Liver (tissue), 8 donors: ENCODE measurements at regions not wholly inside any gene's neighbourhood (a gene's known extent, or its start where the extent isn't known, plus 50 kb on each side); places are given as distances from the start of the nearest gene placed in this dataset.

Experiments used
- DNase-seq: peaks from one replicate; pipeline ENCODE4 v3.0.0-alpha.2; 2017; ENCODE audit warnings: low spot score
- H3K27ac ChIP-seq, 2 donors: one replicate each; pipeline ENCODE4 v1.7.0; 2013; ENCODE audit warnings: inconsistent platforms in 2 of 2, low read length in 2 of 2, control low read depth in 1 of 2, low read depth in 1 of 2, mild to moderate bottlenecking in 1 of 2
- H3K27me3 ChIP-seq, 4 donors: one replicate each; pipeline versions ENCODE4 v1.6.1 to v1.7.0; 2013; ENCODE audit warnings: low read length in 3 of 4, inconsistent platforms in 1 of 4, mild to moderate bottlenecking in 1 of 4, moderate library complexity in 1 of 4; ENCODE audit not compliant: control insufficient read depth in 4 of 4, insufficient read depth in 4 of 4
- H3K36me3 ChIP-seq, 4 donors: one replicate each; pipeline versions ENCODE4 v1.6.1 to v1.7.0; 2013; ENCODE audit warnings: low read length in 3 of 4, mild to moderate bottlenecking in 3 of 4, low read depth in 1 of 4, moderate library complexity in 1 of 4; ENCODE audit not compliant: control insufficient read depth in 4 of 4, insufficient read depth in 3 of 4
- H3K4me1 ChIP-seq, 4 donors: one replicate each; pipeline versions ENCODE4 v1.6.1 to v1.7.0; 2013; ENCODE audit warnings: low read length in 3 of 4, mild to moderate bottlenecking in 3 of 4, moderate library complexity in 1 of 4; ENCODE audit not compliant: control insufficient read depth in 4 of 4, insufficient read depth in 4 of 4
- H3K4me3 ChIP-seq, 3 donors: one replicate each; pipeline versions ENCODE4 v1.6.1 to v1.7.0; 2013; ENCODE audit warnings: low read length in 3 of 3, control low read depth in 1 of 3, low read depth in 1 of 3, mild to moderate bottlenecking in 1 of 3
- H3K9ac ChIP-seq, 2 donors: one replicate each; pipeline ENCODE4 v1.7.0; 2013; ENCODE audit warnings: low read length in 2 of 2, mild to moderate bottlenecking in 2 of 2, moderate library complexity in 2 of 2, control low read depth in 1 of 2, low read depth in 1 of 2
- H3K9me3 ChIP-seq, 4 donors: one replicate each; pipeline versions ENCODE4 v1.6.1 to v1.7.0; 2013; ENCODE audit warnings: low read length in 3 of 4; ENCODE audit not compliant: control insufficient read depth in 4 of 4
- ATF3 ChIP-seq: IDR thresholded peaks from 2 replicates; pipeline ENCODE4 v1.6.1; 2016; ENCODE audit warnings: antibody characterized with exemption
- CTCF ChIP-seq: fragments of 150-350 bp; IDR thresholded peaks from 2 replicates; pipeline ENCODE4 v1.5.1; 2017; ENCODE audit warnings: improper control_type of control experiment, low read depth, low read length; ENCODE audit not compliant: missing input control
- EGR1 ChIP-seq, 2 donors: IDR thresholded peaks; 2 replicates each; pipeline ENCODE4 v1.6.1; 2016 to 2018; ENCODE audit warnings: antibody characterized with exemption in 2 of 2, low read depth in 2 of 2
- FOXA1 ChIP-seq: IDR thresholded peaks from 2 replicates; pipeline ENCODE4 v1.6.1; 2016; ENCODE audit warnings: antibody characterized with exemption
- FOXA2 ChIP-seq: IDR thresholded peaks from 2 replicates; pipeline ENCODE4 v1.6.1; 2016; ENCODE audit warnings: antibody characterized with exemption
- GABPA ChIP-seq, 2 donors: IDR thresholded peaks in 1 of 2; conservative IDR thresholded peaks in 1 of 2; 2 replicates each; pipeline ENCODE4 v1.6.1; 2016; ENCODE audit warnings: antibody characterized with exemption in 2 of 2, mild to moderate bottlenecking in 1 of 2, moderate library complexity in 1 of 2
- HNF4G ChIP-seq: IDR thresholded peaks from 2 replicates; pipeline ENCODE4 v1.6.1; 2016; ENCODE audit warnings: antibody characterized with exemption
- JUND ChIP-seq, 2 donors: IDR thresholded peaks; 2 replicates each; pipeline ENCODE4 v1.6.1; 2016; ENCODE audit warnings: antibody characterized with exemption in 2 of 2
- MAX ChIP-seq: IDR thresholded peaks from 2 replicates; pipeline ENCODE4 v1.6.1; 2016; ENCODE audit warnings: antibody characterized with exemption
- NR2F2 ChIP-seq: IDR thresholded peaks from 2 replicates; pipeline ENCODE4 v1.6.1; 2016; ENCODE audit warnings: antibody characterized with exemption
- RAD21 ChIP-seq, 2 donors: IDR thresholded peaks; 2 replicates each; pipeline ENCODE4 v1.6.1; 2016; ENCODE audit warnings: antibody characterized with exemption in 2 of 2, mild to moderate bottlenecking in 2 of 2
- REST ChIP-seq: IDR thresholded peaks from 2 replicates; pipeline ENCODE4 v1.6.1; 2016; ENCODE audit warnings: antibody characterized with exemption, mild to moderate bottlenecking
- RXRA ChIP-seq, 2 donors: IDR thresholded peaks; 2 replicates each; pipeline ENCODE4 v1.6.1; 2017 to 2018; ENCODE audit warnings: antibody characterized with exemption in 2 of 2, mild to moderate bottlenecking in 1 of 2
- SP1 ChIP-seq: IDR thresholded peaks from 2 replicates; pipeline ENCODE4 v1.6.1; 2018; ENCODE audit warnings: antibody characterized with exemption, mild to moderate bottlenecking
- TAF1 ChIP-seq: conservative IDR thresholded peaks from 2 replicates; pipeline ENCODE4 v1.6.1; 2016; ENCODE audit warnings: antibody characterized with exemption, mild to moderate bottlenecking
- YY1 ChIP-seq: IDR thresholded peaks from 2 replicates; pipeline ENCODE4 v1.6.1; 2016; ENCODE audit warnings: antibody characterized with exemption, mild to moderate bottlenecking
- ZBTB33 ChIP-seq: IDR thresholded peaks from 2 replicates; pipeline ENCODE4 v1.6.1; 2016; ENCODE audit warnings: antibody characterized with exemption
- WGBS: extraction: QIAGEN DNeasy Blood & Tissue Kit; methylation state at CpG from one replicate; pipeline ENCODE4 v1.1.7; 2013; 5-methylcytosine and 5-hydroxymethylcytosine counted together
- donor health status: healthy.
- donor health status: healthy.
- donor health status: healthy.
- donor health status: healthy.
- donor health status: healthy.

GRCh38 chr2:145764631-145765030, 1244.7 kb upstream of the ZEB2 start:
- 77% methylated on average over 6 of the region's 6 CpGs for WGBS
- no peaks in the 10 kb centered on the region for H3K27me3 ChIP-seq
- no peak for DNase-seq
- H3K27ac ChIP-seq = no peak overlapping the region
- H3K9ac ChIP-seq = no peak overlapping the region
- H3K9me3 ChIP-seq = no peaks in the 10 kb centered on the region
- no peak overlapping the region for H3K4me3 ChIP-seq
- TF ChIP-seq REST (no peak), CTCF (no peak), FOXA2 (no peak), HNF4G (no peak), TAF1 (no peak), ZBTB33 (no peak), MAX (no peak), ATF3 (no peak), FOXA1 (no peak)
- peaks cover 0 to 17% (median 15%) of the 10 kb centered on the region in 4 donors for H3K4me1 ChIP-seq
- no peaks in the 10 kb centered on the region for H3K36me3 ChIP-seq

GRCh38 chr2:145760781-145761649, 1241.1 kb upstream of the ZEB2 start:
- H3K27me3 ChIP-seq = no peaks in the 10 kb centered on the region
- H3K36me3 ChIP-seq = no peaks in the 10 kb centered on the region
- H3K4me1 ChIP-seq = peaks cover 2 to 20% (median 15%) of the 10 kb centered on the region in 4 donors
- DNase-seq = no peak
- H3K4me3 ChIP-seq = no peak overlapping the region
- no peak overlapping the region for H3K9ac ChIP-seq
- WGBS = 34% methylated on average over 4 of the region's 4 CpGs
- no peaks in the 10 kb centered on the region for H3K9me3 ChIP-seq
- H3K27ac ChIP-seq = peak overlapping the region; percentile 67 to 76
- TF ChIP-seq SP1 = peak; percentile 65
- TF ChIP-seq TAF1 = no peak
- TF ChIP-seq YY1 = peak; percentile 51
- no peak for TF ChIP-seq FOXA1
- peak; percentile 90 for TF ChIP-seq HNF4G
- TF ChIP-seq RXRA (IDR thresholded peaks at IDR 0.05) = peak; percentile 62 to 75
- peak; percentile 82 to 88 for TF ChIP-seq JUND (IDR thresholded peaks at IDR 0.05)
- TF ChIP-seq FOXA2 = peak; percentile 62
- peak in 1 of 2 donors; percentile 47 for TF ChIP-seq RAD21 (IDR thresholded peaks at IDR 0.05)
- TF ChIP-seq NR2F2 = no peak
- TF ChIP-seq EGR1 (IDR thresholded peaks at IDR 0.05; ENCODE audit: low read depth in 2 of 2) = peak in 1 of 2 donors; percentile 74
- TF ChIP-seq CTCF = no peak
- TF ChIP-seq ZBTB33 = peak; percentile 60
- peak; percentile 18 to 22 for TF ChIP-seq GABPA (IDR thresholded peaks at IDR 0.05 in 1 of 2, conservative IDR thresholded peaks at IDR 0.05 in 1 of 2)
